NCI-H524 treated with DMSO at 0.1 percent for 48 hours (cell line): ENCODE measurements at regions not wholly inside any gene's neighbourhood (a gene's known extent, or its start where the extent isn't known, plus 50 kb on each side); places are given as distances from the start of the nearest gene placed in this dataset.
A peak's percentile ranks its signal among the peaks of the same experiment; 100 is the strongest.
"Not testable (repeated sequence)": the region's sequence is repeated elsewhere in the genome, so short reads cannot be mapped to it uniquely, and the experiment has no call there.

ENCODE experiments used
- DNase-seq: peaks from one replicate; lab custom pipeline; 2025; lab: John Stamatoyannopoulos, UW

GRCh38 chr4:37771771-37772170 is 54.7 kb upstream of the PGM2 start:
- DNase-seq: no peak

DNA sequence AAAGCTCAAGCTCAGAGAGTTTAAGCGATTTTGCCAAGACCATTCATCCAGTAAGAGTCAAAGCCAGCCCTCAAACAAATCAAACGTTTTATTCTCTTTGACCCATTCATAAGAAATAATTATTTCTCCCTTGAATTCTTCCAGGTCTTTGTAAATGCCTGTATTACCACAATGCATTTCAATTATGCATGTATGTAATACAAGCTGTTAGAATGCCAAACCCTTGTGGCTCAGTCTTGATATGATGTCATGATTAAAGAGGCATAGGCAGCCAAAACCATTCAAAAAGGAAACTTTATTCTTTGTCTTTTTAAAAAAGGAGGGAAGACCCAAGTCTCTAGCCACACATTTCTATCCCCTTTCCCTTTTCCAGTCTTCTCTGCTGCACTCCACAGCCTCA is 56.5 kb upstream of the PGM2 start:
- no peak for DNase-seq

- no peak for DNase-seq
Observed at GRCh38 chr4:37769391-37769989, 57.0 kb upstream of the PGM2 start.

DNA sequence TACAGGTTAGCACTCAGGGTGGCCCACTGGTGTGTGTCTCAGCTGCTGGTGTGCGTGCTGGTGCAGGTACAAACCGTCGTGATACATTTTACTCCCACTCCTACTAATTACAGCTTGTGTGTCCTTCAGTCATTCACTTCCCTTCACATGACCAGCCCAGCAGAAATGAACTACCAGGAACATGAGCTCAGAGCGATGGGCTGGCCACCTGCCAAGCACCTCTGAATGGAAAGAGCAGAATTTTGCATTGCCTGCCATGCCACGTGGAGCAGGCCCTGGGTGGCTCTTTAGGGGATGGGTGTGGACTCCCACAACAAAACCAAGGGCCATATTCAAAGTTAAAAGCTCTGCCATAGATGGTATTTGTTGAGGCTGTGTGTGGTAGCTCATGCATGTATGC is 58.9 kb upstream of the PGM2 start:
- no peak for DNase-seq

GRCh38 chr4:37767019-37767418 is 59.5 kb upstream of the PGM2 start:
- no peak for DNase-seq

DNA sequence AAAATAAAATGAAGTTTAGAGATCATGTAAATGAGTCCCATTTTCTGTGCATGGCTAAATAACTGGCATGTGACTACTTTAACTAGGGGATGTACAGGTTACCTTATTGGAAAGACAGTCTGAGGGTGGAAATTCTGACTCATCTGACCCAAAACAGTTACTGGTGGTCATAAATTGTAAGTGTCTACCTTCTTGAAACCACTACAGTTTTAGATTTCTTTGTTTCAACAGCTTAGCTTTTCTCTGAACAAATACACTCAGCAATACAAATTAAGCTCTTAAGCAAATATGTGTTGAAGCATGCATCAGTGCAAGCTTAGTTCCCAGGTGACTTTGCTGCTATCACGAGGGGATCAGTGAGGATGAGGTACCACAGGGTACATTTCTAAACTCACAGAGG is 60.7 kb upstream of the PGM2 start:
- DNase-seq: no peak

- no peak for DNase-seq
Observed at GRCh38 chr4:37763831-37764230, 62.7 kb upstream of the PGM2 start.

GRCh38 chr4:37762991-37763368 is 63.5 kb upstream of the PGM2 start:
- DNase-seq: no peak

GRCh38 chr4:37762294-37762990 is 64.0 kb upstream of the PGM2 start:
- no peak for DNase-seq

- no peak for DNase-seq
Observed at GRCh38 chr4:37760840-37761239, 65.6 kb upstream of the PGM2 start.

DNA sequence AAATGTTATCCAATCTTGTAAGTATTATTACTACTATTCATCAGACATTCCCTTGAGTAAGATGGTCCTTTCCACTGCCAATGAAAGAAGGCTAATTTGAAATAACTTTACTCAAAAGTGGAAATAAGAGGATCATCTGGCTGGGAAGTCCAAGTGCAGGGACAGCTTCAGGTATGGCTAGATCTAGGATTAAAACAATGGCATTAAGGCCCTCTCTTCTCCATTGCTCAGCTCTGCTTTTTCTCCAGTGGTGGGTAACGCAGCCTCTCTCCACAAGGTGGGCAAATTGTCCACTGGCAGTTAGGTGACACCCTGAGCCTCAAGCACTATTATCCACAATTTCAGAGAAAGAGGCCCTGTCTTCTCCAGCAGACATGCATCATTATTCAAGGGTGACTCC is 66.7 kb upstream of the PGM2 start:
- no peak for DNase-seq

GRCh38 chr4:37758226-37758625 is 68.3 kb upstream of the PGM2 start:
- no peak for DNase-seq

GRCh38 chr4:37757761-37758160 is 68.7 kb upstream of the PGM2 start:
- no peak for DNase-seq

- DNase-seq: no peak
Observed at GRCh38 chr4:37757121-37757520, 69.4 kb upstream of the PGM2 start.

DNA sequence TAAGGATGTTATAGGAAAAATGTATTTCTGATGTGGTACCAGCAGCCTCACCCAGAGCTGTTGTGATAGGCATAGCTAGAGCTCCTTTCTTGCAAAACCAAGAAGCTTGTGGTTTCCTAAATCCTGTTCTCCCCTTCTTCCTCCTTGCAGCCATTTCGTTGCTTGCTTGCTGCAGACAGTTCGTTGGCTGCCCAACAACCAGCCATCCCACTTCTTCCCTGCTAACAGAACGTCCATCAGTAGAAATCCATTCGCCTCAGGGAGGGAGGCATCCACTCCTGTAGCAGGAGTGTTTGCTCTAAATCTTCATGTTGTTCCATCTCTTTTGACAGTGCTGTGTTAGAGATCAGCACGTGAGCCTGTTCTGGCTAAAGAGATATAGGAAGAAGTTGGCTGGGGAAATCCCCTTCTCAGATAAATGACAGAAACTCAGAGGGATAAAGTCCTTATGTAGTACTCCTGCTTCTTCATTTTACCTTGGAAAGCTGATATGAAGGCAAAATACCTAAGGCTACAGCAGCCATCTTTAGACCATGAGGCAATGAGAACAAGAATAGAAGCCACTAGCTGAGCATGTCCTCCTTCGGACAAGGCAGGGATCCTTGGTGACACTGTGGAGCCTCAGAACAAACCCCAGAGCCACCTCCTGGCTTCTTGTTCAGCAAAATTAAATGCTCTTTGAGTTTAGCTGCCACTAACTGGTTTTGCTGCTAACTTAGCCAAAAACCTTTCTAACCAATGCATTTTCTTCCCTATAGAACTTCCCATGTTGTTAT is 68.4 kb upstream of the RELL1 start:
- DNase-seq: no peak

DNA sequence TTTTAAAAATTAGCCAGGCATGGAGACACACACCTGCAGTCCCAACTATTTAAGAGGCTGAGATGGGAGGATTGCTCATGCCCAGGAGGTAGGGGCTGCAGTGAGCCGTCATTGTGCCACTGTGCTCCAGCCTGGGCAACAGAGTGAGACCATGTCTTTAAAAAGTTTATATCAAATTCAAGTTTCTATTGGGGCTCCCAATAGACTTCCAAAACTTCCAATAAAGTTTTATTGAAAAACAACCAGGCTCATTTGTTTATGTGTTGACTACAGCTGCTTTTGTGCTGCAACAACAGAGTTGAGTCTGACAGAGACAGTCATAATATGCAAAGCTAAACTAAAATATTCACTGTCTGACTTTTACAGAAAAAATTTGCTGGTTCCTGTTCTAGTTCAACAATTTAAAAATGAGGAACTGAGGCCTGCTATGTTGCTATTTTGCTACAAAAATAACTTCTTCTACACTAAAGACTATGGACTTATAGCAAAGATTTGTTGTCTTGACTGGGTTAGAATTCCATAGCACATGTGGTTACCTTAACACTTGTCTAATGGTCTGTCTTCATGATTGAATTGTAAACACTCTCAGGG is 63.3 kb upstream of the RELL1 start:
- DNase-seq: no peak

DNA sequence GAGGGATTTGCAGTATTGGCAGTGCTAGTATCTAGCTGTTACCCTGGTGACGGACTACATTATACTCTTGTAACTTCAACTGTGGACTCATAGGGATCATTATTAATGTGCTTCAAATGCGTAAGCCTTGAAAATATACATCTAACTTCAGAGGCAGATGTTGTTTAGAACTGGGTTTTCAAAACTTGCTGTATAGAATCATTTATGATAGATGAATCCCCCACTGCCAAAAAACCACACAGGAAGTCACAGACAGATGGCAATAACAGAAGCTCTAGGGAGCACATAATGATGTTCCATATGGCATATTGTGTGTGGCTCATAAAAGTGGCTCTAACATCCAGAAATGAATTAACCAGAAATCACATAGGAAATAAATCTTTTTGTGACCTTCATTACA is 62.3 kb upstream of the RELL1 start:
- peak; percentile 96 for DNase-seq

GRCh38 chr4:37747772-37748330 is 61.7 kb upstream of the RELL1 start:
- DNase-seq: no peak

DNA sequence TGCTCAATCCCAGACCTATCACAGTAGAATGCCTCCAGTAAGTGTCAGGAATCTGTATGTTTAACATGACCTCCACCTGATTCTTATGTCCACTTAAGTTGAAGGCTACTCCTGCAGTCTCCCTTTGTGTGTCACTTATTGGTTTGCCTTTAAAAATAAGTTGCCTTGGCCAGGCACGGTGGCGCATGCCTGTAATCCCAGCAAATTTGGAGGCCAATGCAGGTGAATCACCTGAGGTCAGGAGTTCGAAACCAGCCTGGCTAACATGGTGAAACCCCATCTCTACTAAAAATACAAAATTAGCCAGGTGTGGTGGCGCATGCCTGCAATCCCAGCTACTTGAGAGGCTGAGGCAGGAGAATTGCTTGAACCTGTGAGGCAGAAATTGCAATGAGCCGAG is 60.7 kb upstream of the RELL1 start:
- not testable (repeated sequence) for DNase-seq

GRCh38 chr4:37745946-37746345 is 59.8 kb upstream of the RELL1 start:
- no peak for DNase-seq

DNA sequence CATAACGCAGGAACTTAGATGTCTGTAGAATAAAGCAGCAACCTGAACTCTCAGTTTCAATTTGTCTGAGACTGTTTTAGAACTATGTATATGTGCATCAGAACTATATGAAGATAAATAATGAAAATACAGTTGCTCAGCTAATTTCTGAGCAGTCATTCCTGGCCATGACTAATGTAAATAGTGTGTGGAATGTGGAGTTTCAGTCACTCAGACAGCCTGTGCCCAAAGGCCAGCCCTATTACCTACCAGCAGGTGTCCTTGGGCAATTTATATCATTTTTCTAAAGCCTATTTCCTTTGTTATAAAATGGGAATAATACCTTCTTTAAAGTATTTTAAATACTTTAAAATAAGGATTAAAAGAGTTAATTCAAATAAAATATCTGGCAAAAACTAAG is 56.0 kb upstream of the RELL1 start:
- no peak for DNase-seq

- no peak for DNase-seq
Observed at GRCh38 chr4:37741564-37741963, 55.4 kb upstream of the RELL1 start.

- DNase-seq: no peak
Observed at GRCh38 chr4:37740546-37740945, 54.4 kb upstream of the RELL1 start.
